ENCODE measurements at regions not wholly inside any gene's neighbourhood (a gene's known extent, or its start where the extent isn't known, plus 50 kb on each side); places are given as distances from the start of the nearest gene placed in this dataset.
"Not testable (repeated sequence)": the region's sequence is repeated elsewhere in the genome, so short reads cannot be mapped to it uniquely, and the experiment has no call there.

DNA sequence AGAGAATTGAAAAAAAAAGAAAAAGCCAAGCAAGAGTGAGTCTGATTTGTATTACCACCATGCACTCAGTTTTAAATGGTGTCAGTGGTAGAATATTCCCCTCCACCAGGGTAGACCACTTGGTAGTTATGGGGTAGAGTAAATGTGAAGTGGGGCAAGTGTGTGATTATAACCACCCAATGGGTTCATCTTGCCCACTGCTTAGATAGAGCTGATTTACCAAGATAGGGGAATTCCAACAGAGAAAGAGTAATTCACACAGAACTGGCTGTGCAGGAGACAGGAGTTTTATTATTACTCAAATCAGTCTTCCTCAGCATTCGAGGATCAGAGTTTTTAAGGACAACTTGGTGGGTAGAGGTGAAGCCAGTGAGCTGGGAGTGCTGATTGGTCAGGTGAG is 113.3 kb upstream of the RAI14 start:
- Histone ChIP-seq H3K4me3 (ENCODE audit: low read length) (no peak overlapping the region), H3K27me3 (ENCODE audit: insufficient read depth, low read length) (peaks cover 8% of the 10 kb centered on the region), H3K9me3 (ENCODE audit: low read depth, low read length) (no peaks in the 10 kb centered on the region), H3K4me1 (ENCODE audit: insufficient read depth, low read length) (no peaks in the 10 kb centered on the region)

DNA sequence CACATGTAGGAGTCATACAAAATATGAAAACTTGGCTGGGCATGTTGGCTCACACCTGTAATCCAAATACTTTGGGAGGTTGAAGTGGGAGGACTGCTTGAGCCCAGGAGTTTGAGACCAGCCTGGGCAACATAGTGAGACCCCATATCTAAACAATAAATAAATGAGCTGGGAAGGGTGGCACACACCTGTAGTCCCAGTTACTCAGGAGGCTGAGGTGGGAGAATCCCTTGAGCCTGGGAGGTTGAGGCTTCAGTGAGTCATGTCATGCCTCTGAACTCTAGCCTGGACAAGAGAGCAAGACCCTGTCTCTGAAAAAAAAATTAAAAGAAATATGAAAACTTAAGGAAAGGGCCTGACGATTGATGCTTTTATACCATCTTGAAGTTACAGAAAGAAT is 112.4 kb upstream of the RAI14 start:
- Histone ChIP-seq H3K27me3 (ENCODE audit: insufficient read depth, low read length) (peaks cover 8% of the 10 kb centered on the region), H3K9me3 (ENCODE audit: low read depth, low read length) (no peaks in the 10 kb centered on the region), H3K4me3 (ENCODE audit: low read length) (no peak overlapping the region), H3K4me1 (ENCODE audit: insufficient read depth, low read length) (no peaks in the 10 kb centered on the region)

DNA sequence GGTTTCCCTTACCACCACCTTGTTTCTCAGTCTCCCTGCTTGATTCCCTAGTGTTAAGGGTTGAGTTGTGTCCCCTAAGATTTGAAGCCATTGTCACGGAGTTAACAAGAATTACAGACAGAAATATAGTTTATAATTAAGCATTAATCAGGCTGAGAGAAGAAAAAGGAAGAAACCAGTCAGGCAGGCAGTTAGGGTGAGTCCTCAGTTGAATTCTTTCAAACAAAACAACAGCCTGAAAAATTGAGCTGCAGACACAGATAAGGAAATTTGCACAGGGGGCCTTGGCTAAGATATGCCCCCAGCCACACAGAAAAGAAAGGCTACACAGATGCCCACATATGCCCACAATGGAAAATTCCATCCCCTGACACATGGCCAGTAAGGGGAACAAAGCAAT is 111.7 kb upstream of the RAI14 start:
- Histone ChIP-seq H3K9me3 (ENCODE audit: low read depth, low read length) (no peaks in the 10 kb centered on the region), H3K4me1 (ENCODE audit: insufficient read depth, low read length) (no peaks in the 10 kb centered on the region), H3K4me3 (ENCODE audit: low read length) (no peak overlapping the region), H3K27me3 (ENCODE audit: insufficient read depth, low read length) (peaks cover 4% of the 10 kb centered on the region)

GRCh38 chr5:34545164-34545563 is 111.0 kb upstream of the RAI14 start:
- Histone ChIP-seq H3K27me3 (ENCODE audit: insufficient read depth, low read length) (no peaks in the 10 kb centered on the region), H3K4me1 (ENCODE audit: insufficient read depth, low read length) (no peaks in the 10 kb centered on the region), H3K4me3 (ENCODE audit: low read length) (no peak overlapping the region), H3K9me3 (ENCODE audit: low read depth, low read length) (no peaks in the 10 kb centered on the region)

DNA sequence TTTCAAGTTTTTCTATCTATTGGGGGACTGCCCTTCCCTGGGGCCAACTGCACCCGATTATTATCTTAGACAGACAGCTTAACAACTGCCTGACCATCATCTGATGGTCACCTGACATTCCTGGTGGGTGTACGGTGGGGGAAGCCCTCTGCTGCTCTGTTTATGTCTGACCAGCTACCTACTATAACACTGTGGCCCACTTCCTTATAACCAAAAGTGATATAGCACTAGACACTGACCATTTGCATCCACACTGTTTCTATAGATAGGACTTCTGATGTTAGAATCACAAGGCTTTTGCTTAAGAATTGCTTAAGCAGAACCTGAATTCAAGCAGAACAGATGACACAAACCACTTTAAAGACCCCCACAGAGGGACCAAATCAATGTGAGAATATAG is 110.5 kb upstream of the RAI14 start:
- Histone ChIP-seq H3K4me3 (ENCODE audit: low read length) (no peak overlapping the region), H3K9me3 (ENCODE audit: low read depth, low read length) (no peaks in the 10 kb centered on the region), H3K27me3 (ENCODE audit: insufficient read depth, low read length) (no peaks in the 10 kb centered on the region), H3K4me1 (ENCODE audit: insufficient read depth, low read length) (no peaks in the 10 kb centered on the region)

GRCh38 chr5:34547300-34548085 is 108.6 kb upstream of the RAI14 start:
- H3K9me3 ChIP-seq (ENCODE audit: low read depth, low read length) = no peaks in the 10 kb centered on the region
- no peaks in the 10 kb centered on the region for H3K27me3 ChIP-seq (ENCODE audit: insufficient read depth, low read length)
- no peak overlapping the region for H3K4me3 ChIP-seq (ENCODE audit: low read length)
- H3K4me1 ChIP-seq (ENCODE audit: insufficient read depth, low read length) = no peaks in the 10 kb centered on the region

- no peaks in the 10 kb centered on the region for H3K4me1 ChIP-seq (ENCODE audit: insufficient read depth, low read length)
Observed at GRCh38 chr5:34548086-34548403, 108.1 kb upstream of the RAI14 start.

DNA sequence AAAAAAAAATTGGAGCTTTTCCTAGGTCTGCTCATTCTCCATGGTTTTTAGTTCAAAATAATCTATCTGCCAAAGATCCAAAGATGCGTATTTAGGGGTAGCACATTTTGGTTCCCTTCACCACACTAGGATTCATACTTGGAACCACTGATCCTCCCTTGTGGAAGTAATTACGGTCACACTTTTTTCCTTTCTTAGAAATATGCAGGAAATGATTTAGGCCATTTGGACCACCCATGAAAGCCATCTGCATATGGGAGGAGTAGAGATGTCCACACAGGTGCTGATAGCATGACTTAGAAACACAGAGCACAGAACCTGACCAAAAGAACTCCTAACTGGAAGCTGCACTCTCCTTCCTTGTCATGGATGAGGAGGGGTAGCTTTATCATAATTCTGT is 105.9 kb upstream of the RAI14 start:
- H3K4me1 ChIP-seq (ENCODE audit: insufficient read depth, low read length) = no peaks in the 10 kb centered on the region
- no peaks in the 10 kb centered on the region for H3K27me3 ChIP-seq (ENCODE audit: insufficient read depth, low read length)
- no peaks in the 10 kb centered on the region for H3K9me3 ChIP-seq (ENCODE audit: low read depth, low read length)
- no peak overlapping the region for H3K4me3 ChIP-seq (ENCODE audit: low read length)

More at GRCh38 chr5:34548086-34548403, 108.1 kb upstream of the RAI14 start:
- H3K9me3 ChIP-seq (ENCODE audit: low read depth, low read length) = no peaks in the 10 kb centered on the region
- H3K27me3 ChIP-seq (ENCODE audit: insufficient read depth, low read length) = no peaks in the 10 kb centered on the region
- no peak overlapping the region for H3K4me3 ChIP-seq (ENCODE audit: low read length)

GRCh38 chr5:34550964-34551363 is 105.2 kb upstream of the RAI14 start:
- Histone ChIP-seq H3K4me1 (ENCODE audit: insufficient read depth, low read length) (no peaks in the 10 kb centered on the region), H3K27me3 (ENCODE audit: insufficient read depth, low read length) (no peaks in the 10 kb centered on the region), H3K9me3 (ENCODE audit: low read depth, low read length) (no peaks in the 10 kb centered on the region), H3K4me3 (ENCODE audit: low read length) (no peak overlapping the region)

DNA sequence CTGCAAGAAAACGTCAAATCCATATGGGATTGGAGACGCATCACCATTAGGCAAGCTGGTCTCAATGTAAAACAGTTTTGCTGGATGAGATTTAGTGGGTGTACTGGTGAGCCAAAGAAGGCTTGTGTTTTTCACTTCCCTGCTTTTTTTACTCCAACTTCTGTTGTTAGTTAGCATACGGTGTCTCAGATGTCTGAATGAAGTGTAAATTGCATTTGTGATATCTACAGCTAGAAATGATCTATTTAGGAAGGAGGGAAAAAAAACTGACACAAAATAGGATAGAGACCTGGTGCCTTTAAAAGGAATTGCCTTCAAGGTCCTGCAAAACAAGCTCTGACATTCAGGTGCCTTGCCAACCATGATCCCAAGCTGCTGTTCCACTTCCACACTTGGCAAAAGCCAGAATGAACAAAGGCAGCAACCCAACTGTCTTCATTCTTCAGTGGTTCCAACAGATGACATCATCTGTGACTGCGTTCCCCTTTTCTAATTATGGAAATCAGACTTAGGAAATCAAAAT is 104.2 kb upstream of the RAI14 start:
- no peaks in the 10 kb centered on the region for H3K27me3 ChIP-seq (ENCODE audit: insufficient read depth, low read length)
- no peak overlapping the region for H3K4me3 ChIP-seq (ENCODE audit: low read length)
- H3K9me3 ChIP-seq (ENCODE audit: low read depth, low read length) = no peaks in the 10 kb centered on the region
- no peaks in the 10 kb centered on the region for H3K4me1 ChIP-seq (ENCODE audit: insufficient read depth, low read length)

DNA sequence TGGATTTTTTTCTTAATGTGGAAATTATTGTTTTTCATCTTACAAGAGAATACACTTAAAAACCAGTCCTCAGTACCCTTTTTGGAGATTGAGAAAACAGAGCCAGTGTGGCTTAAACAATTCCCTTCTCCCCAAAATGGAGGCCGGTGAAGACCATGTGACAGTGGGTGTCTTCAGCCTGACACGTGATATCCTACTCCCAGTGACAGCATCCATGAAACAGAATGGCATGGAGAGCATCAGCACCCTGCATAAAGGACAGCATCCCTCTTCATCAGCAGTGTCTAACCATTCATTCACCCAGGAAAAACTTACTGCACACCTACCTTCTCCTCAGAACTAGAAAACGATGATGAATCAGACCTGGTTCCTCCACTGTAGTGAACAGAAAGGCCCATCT is 103.4 kb upstream of the RAI14 start:
- Histone ChIP-seq H3K4me3 (ENCODE audit: low read length) (no peak overlapping the region), H3K27me3 (ENCODE audit: insufficient read depth, low read length) (no peaks in the 10 kb centered on the region), H3K9me3 (ENCODE audit: low read depth, low read length) (no peaks in the 10 kb centered on the region), H3K4me1 (ENCODE audit: insufficient read depth, low read length) (no peaks in the 10 kb centered on the region)

DNA sequence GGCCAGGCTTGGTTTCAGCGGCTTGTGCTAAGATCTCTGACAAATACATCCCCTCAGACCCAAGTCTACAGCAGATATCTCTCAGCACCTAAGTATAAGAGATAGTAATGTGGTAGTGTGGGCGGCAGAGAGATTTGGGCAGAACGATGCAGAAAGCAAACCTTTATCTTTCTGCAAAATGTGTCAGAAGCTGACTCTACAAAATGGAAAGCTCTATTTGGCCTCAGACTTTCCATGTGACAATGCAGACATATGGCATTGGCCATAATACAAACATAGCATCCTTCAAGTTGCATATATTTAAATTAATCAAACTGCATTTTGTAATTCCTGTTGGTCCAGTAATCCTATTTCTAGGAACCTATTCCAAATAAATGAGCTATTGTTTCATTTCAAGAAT is 102.5 kb upstream of the RAI14 start:
- Histone ChIP-seq H3K4me1 (ENCODE audit: insufficient read depth, low read length) (no peaks in the 10 kb centered on the region), H3K9me3 (ENCODE audit: low read depth, low read length) (no peaks in the 10 kb centered on the region), H3K27me3 (ENCODE audit: insufficient read depth, low read length) (no peaks in the 10 kb centered on the region), H3K4me3 (ENCODE audit: low read length) (no peak overlapping the region)

- Histone ChIP-seq H3K27me3 (ENCODE audit: insufficient read depth, low read length) (no peaks in the 10 kb centered on the region), H3K9me3 (ENCODE audit: low read depth, low read length) (no peaks in the 10 kb centered on the region), H3K4me3 (ENCODE audit: low read length) (no peak overlapping the region)
Observed at GRCh38 chr5:34554641-34555040, 101.5 kb upstream of the RAI14 start.

DNA sequence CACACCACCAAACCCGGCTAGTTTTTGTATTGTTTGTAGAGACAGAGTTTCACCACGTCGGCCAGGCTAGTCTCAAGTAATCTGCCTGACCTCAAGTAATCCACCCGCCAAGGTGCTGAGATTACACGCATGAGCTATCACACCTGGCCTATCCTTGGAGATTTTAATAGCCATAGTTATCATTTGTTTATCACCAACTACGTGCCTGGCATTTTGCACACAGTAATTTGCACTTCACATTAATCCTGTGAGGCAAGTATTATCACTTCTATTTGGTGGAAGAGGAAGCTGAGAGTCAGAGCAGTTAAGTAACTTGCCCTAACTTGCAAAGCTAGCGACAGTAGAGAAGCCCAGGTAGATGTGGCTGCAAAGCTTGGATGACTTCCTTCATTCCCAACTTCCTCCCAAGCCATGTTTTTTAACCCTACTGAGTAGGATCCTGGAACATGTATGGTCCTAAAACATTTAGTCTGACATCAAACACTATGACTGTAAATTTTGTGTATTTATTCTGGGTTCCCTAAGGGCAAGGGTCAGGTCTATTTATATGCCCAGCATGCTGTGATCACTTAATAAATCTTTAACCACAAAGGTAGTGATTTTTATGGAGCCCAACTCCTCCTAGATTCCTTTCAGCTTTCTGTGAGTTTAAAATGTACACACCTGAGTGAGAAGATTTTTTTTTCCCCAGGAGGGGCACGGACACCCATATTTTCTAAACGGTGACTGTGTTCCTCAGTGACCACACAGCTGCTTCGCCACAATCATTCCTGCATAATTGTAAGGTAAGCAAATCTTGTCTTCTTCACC is 100.2 kb upstream of the RAI14 start:
- H3K9me3 ChIP-seq (ENCODE audit: low read depth, low read length) = no peaks in the 10 kb centered on the region
- no peak overlapping the region for H3K4me3 ChIP-seq (ENCODE audit: low read length)
- no peaks in the 10 kb centered on the region for H3K4me1 ChIP-seq (ENCODE audit: insufficient read depth, low read length)
- no peaks in the 10 kb centered on the region for H3K27me3 ChIP-seq (ENCODE audit: insufficient read depth, low read length)

More at GRCh38 chr5:34554641-34555040, 101.5 kb upstream of the RAI14 start:
- H3K4me1 ChIP-seq (ENCODE audit: insufficient read depth, low read length) = no peaks in the 10 kb centered on the region

DNA sequence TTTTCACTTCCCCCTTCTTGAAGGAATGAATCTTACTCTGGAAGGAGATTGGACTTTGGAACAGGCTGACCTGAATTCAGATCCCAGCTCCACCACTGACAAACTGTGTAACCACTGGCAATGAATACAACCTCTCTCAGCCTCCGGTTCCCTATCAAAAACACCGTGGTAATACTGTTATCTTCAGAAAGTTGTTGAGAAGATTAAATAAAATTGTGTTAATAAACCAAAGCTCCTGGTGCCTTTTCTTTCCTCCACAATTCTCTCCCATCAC is 99.7 kb upstream of the RAI14 start:
- H3K4me1 ChIP-seq (ENCODE audit: insufficient read depth, low read length) = no peaks in the 10 kb centered on the region
- H3K4me3 ChIP-seq (ENCODE audit: low read length) = no peak overlapping the region
- no peaks in the 10 kb centered on the region for H3K27me3 ChIP-seq (ENCODE audit: insufficient read depth, low read length)
- no peaks in the 10 kb centered on the region for H3K9me3 ChIP-seq (ENCODE audit: low read depth, low read length)

DNA sequence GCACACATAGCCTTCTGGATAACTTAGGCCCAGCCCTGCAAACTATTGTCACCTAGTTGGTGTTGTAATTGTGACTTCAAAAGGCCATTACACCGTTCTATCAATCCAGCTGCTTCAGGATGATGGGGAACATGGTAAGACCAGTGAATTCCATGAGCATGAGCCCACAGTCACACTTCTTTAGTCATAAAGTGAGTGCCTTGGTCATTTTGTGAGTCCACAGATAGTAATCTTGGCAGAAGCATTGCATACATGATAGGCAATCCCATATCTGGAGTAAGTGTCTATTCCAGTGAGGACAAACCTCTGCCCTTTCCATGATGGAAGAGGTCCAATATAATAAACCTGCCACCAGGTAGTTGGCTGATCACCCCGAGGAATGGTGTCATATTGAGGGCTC is 94.5 kb upstream of the RAI14 start:
- H3K27me3 ChIP-seq (ENCODE audit: insufficient read depth, low read length); H3K4me1 ChIP-seq (ENCODE audit: insufficient read depth, low read length): not testable (repeated sequence)

More for the DNA sequence above, 94.5 kb upstream of the RAI14 start:
- not testable (repeated sequence) for H3K4me3 ChIP-seq (ENCODE audit: low read length); H3K9me3 ChIP-seq (ENCODE audit: low read depth, low read length)

All from mononuclear cell (primary cell).